Stimulated activated CD8-positive, alpha-beta memory T cell treated with anti-CD3 and anti-CD28 coated beads, Interleukin-4, amount 100 ng/mL, for 4 hours (primary cell): ENCODE measurements at regions not wholly inside any gene's neighbourhood (a gene's known extent, or its start where the extent isn't known, plus 50 kb on each side); places are given as distances from the start of the nearest gene placed in this dataset.
"Not testable (repeated sequence)": the region's sequence is repeated elsewhere in the genome, so short reads cannot be mapped to it uniquely, and the experiment has no call there.

Source experiments
- DNase-seq, 2 donors: peaks; one replicate each; pipeline ENCODE4 v3.0.0-alpha.2; 2020; ENCODE audit warnings: low read depth in 2 of 2, low spot score in 1 of 2

- DNase-seq = no peak
Observed at GRCh38 chr9:90107726-90108655, 503.2 kb downstream of the GADD45G start.

- DNase-seq = no peak
Observed at GRCh38 chr9:90112788-90113187, 508.0 kb downstream of the GADD45G start.

- no peak for DNase-seq
Observed at GRCh38 chr9:90114641-90115425, 510.0 kb downstream of the GADD45G start.

- no peak for DNase-seq
Observed at GRCh38 chr9:90121762-90122161, 517.0 kb downstream of the GADD45G start.

- DNase-seq = no peak
Observed at GRCh38 chr9:90124961-90125360, 517.7 kb downstream of the DIRAS2 start.

- DNase-seq = no peak
Observed at GRCh38 chr9:90127923-90128322, 514.7 kb downstream of the DIRAS2 start.

GRCh38 chr9:90128587-90129190 lies 513.9 kb downstream of the DIRAS2 start:
- no peak for DNase-seq

GRCh38 chr9:90129446-90129845 lies 513.2 kb downstream of the DIRAS2 start:
- DNase-seq = no peak

- DNase-seq = no peak
Observed at GRCh38 chr9:90131568-90131967, 511.1 kb downstream of the DIRAS2 start.

GRCh38 chr9:90132866-90133265 lies 509.8 kb downstream of the DIRAS2 start:
- DNase-seq = no peak

- no peak for DNase-seq
Observed at GRCh38 chr9:90137801-90138200, 504.8 kb downstream of the DIRAS2 start.

- no peak for DNase-seq
Observed at GRCh38 chr9:90140131-90140818, 502.3 kb downstream of the DIRAS2 start.

GRCh38 chr9:90141723-90142122 lies 500.9 kb downstream of the DIRAS2 start:
- DNase-seq = no peak

GRCh38 chr9:90142580-90142979 lies 500.0 kb downstream of the DIRAS2 start:
- DNase-seq = peak in 1 of 2 donors; percentile 38

- DNase-seq = no peak
Observed at GRCh38 chr9:90147426-90147825, 495.2 kb downstream of the DIRAS2 start.

GRCh38 chr9:90156318-90156717 lies 486.3 kb downstream of the DIRAS2 start:
- no peak for DNase-seq

- no peak for DNase-seq
Observed at GRCh38 chr9:90162326-90162725, 480.3 kb downstream of the DIRAS2 start.

GRCh38 chr9:90162819-90163218 lies 479.8 kb downstream of the DIRAS2 start:
- DNase-seq = no peak

- no peak for DNase-seq
Observed at GRCh38 chr9:90165281-90165680, 477.3 kb downstream of the DIRAS2 start.

- DNase-seq = not testable (repeated sequence)
Observed at GRCh38 chr9:90166374-90166773, 476.2 kb downstream of the DIRAS2 start.

- no peak for DNase-seq
Observed at GRCh38 chr9:90167914-90168313, 474.7 kb downstream of the DIRAS2 start.
